ENCODE measurements at regions not wholly inside any gene's neighbourhood (a gene's known extent, or its start where the extent isn't known, plus 50 kb on each side); places are given as distances from the start of the nearest gene placed in this dataset.

DNA sequence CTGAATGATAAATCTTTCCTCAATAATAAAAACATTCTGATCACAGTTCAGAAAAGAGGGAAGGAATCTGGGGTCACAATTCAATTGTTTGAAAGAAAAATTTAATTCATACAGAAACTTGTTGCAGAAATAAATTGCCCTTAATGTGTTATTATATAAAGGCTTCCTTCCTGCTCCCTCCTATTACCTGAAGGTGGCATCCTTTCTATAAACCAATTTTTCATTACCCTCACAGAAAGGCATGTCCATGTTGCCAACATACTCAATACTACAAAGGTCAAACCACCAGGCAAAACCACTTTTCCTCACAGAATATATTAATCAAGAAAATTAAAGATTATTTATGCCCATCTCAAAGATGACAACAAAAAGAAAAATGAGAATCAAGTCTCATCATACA is 194.3 kb upstream of the CT83 start:
- DNase-seq (ENCODE audit: low read depth) = no peak
- TF ChIP-seq, protein P1, sequence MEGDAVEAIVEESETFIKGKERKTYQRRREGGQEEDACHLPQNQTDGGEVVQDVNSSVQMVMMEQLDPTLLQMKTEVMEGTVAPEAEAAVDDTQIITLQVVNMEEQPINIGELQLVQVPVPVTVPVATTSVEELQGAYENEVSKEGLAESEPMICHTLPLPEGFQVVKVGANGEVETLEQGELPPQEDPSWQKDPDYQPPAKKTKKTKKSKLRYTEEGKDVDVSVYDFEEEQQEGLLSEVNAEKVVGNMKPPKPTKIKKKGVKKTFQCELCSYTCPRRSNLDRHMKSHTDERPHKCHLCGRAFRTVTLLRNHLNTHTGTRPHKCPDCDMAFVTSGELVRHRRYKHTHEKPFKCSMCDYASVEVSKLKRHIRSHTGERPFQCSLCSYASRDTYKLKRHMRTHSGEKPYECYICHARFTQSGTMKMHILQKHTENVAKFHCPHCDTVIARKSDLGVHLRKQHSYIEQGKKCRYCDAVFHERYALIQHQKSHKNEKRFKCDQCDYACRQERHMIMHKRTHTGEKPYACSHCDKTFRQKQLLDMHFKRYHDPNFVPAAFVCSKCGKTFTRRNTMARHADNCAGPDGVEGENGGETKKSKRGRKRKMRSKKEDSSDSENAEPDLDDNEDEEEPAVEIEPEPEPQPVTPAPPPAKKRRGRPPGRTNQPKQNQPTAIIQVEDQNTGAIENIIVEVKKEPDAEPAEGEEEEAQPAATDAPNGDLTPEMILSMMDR (conservative IDR thresholded peaks at IDR 0.05; ENCODE audit: low read length) = no peak
- H3K4me3 ChIP-seq (ENCODE audit: low read length) = no peak overlapping the region

DNA sequence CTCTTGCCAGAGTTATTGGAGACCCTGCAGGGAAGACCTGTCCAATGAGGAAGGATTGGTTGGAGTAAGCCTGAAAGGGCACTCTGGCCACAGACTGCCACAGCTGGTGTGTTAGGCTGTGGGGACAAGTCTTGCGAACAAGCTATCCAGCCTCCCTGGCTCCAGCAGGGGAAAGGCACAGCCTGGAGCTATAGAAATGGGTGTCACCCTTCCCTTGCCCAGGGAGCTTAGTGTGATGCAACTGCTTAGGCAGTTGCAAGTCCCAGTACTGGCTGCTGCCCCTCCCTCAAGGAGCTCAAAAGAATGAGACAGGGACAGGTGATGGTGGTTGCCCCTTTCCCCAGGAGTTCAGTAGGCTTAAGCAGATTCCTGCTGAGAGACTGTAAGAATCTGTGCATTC is 165.7 kb upstream of the CT83 start:
- TF ChIP-seq, protein P1 (conservative IDR thresholded peaks at IDR 0.05; ENCODE audit: low read length) = no peak
- H3K4me3 ChIP-seq (ENCODE audit: low read length) = no peak overlapping the region
- no peak for DNase-seq (ENCODE audit: low read depth)

DNA sequence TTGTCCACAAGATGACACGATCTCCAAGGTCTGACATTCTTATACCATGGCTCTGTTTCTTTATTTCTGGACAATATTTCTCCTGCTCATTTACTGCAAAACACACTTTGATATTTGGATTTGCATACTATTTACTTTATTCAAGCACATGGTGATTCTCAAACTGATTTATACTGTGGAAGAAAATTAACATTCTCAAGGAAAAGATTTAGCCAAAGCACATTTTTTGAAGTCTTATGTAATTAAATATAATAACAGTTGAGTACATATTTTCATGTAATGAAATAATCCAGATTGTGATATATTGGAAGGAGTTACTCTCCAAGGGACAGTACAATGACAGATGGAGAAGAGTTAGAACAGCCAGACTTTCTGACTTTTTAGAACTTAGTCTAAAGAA is 155.8 kb upstream of the CT83 start:
- no peak overlapping the region for H3K4me3 ChIP-seq (ENCODE audit: low read length)
- TF ChIP-seq, protein P1 (conservative IDR thresholded peaks at IDR 0.05; ENCODE audit: low read length) = no peak
- no peak for DNase-seq (ENCODE audit: low read depth)

DNA sequence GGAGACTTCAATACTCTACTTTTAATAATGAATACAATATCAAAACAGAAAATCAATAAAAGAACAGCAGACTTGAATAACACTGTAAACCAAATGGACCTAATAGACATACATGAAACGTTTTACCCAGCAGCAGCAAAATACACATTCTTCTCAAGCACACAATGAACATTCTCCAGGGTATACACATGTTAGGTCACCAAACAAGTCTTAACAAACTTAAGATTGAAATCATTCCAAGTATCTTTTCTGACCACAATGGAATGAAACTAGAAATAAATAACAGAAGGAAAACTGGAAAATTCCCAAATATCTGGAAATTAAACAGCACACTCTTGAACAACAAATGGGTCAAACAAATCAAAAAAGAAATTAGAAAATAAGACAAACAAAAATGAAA is 145.0 kb upstream of the CT83 start:
- H3K4me3 ChIP-seq (ENCODE audit: low read length) = no peak overlapping the region
- DNase-seq (ENCODE audit: low read depth) = no peak
- TF ChIP-seq, protein P1 (conservative IDR thresholded peaks at IDR 0.05; ENCODE audit: low read length) = no peak

DNA sequence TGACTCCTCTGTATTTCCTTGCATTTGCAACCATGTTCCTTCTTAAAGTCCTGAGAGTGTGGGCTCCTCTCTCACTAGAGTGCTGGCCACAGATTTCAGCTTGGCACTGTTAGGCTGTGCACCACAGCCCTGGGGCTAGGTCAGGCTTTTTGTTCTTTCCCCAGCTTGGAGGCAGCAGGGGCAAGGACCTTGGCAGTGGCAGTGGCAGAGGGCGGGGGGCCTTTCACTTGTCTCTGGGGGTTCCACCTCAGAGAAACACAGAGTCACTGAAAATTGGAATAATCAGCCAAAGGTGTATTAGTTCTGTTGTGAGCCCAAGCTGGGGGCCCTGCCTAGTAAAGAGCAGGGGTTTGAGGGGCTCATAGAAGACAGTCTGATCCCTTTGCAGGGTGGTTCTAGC is 142.8 kb upstream of the CT83 start:
- H3K4me3 ChIP-seq (ENCODE audit: low read length) = no peak overlapping the region
- TF ChIP-seq, protein P1 (conservative IDR thresholded peaks at IDR 0.05; ENCODE audit: low read length) = no peak

DNA sequence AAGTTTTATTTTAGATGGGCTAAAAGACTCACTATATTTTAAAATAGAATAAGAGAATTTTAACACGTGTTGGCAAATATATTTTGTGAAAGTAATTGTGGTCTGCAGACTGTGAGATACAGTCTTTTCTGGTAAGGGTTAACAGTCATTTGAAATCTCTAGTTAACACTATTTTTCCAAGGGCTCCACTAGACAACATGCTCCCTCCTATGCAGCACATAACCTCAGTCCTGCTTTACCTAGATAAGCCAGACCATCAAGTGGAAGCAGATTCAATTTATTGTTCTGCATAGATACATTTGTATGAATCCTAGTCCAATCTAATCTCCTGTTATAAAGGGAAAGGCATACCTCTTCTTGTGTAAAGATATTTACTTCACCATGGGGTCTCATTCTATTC is 133.2 kb upstream of the CT83 start:
- DNase-seq (ENCODE audit: low read depth) = no peak
- TF ChIP-seq, protein P1 (conservative IDR thresholded peaks at IDR 0.05; ENCODE audit: low read length) = no peak
- H3K4me3 ChIP-seq (ENCODE audit: low read length) = no peak overlapping the region

More for the DNA sequence above, 142.8 kb upstream of the CT83 start:
- no peak for DNase-seq (ENCODE audit: low read depth)

Measured in AG10803 (cell line).